ENCODE measurements at regions not wholly inside any gene's neighbourhood (a gene's known extent, or its start where the extent isn't known, plus 50 kb on each side); places are given as distances from the start of the nearest gene placed in this dataset.

GRCh38 chr9:108184009-108184408 is 671.8 kb downstream of the ACTL7B start:
- Histone ChIP-seq H3K4me3 (no peak overlapping the region), H3K4me1 (no peaks in the 10 kb centered on the region), H3K27ac (no peak overlapping the region), H3K27me3 (no peaks in the 10 kb centered on the region), H3K9me3 (peaks cover 0 to 3% (median 0%) of the 10 kb centered on the region in 4 donors), H3K36me3 (no peaks in the 10 kb centered on the region)
- TF ChIP-seq POLR2A (IDR thresholded peaks at IDR 0.05) (no peak), CTCF (IDR thresholded peaks at IDR 0.05) (no peak)
- DNase-seq = no peak

- Histone ChIP-seq H3K4me3 (no peak overlapping the region), H3K27me3 (no peaks in the 10 kb centered on the region), H3K4me1 (no peaks in the 10 kb centered on the region), H3K9me3 (peaks cover 0 to 3% (median 0%) of the 10 kb centered on the region in 4 donors), H3K36me3 (no peaks in the 10 kb centered on the region), H3K27ac (no peak overlapping the region)
- DNase-seq = no peak
- no peak for TF ChIP-seq CTCF (IDR thresholded peaks at IDR 0.05)
These were observed 672.8 kb downstream of the ACTL7B start for GRCh38 chr9:108182950-108183381.

- no peak for DNase-seq
- TF ChIP-seq CTCF (IDR thresholded peaks at IDR 0.05) = no peak
- TF ChIP-seq POLR2A (IDR thresholded peaks at IDR 0.05) = no peak
- H3K36me3 ChIP-seq = no peaks in the 10 kb centered on the region
These were observed 673.5 kb downstream of the ACTL7B start for GRCh38 chr9:108182270-108182669.

GRCh38 chr9:108181441-108181840 is 674.3 kb downstream of the ACTL7B start:
- Histone ChIP-seq H3K27me3 (no peaks in the 10 kb centered on the region), H3K36me3 (no peaks in the 10 kb centered on the region), H3K4me1 (no peaks in the 10 kb centered on the region), H3K9me3 (peaks cover 0 to 3% (median 0%) of the 10 kb centered on the region in 4 donors), H3K4me3 (no peak overlapping the region), H3K27ac (no peak overlapping the region)
- no peak for TF ChIP-seq CTCF (IDR thresholded peaks at IDR 0.05)
- TF ChIP-seq POLR2A (IDR thresholded peaks at IDR 0.05) = no peak
- no peak for DNase-seq

More at GRCh38 chr9:108182270-108182669, 673.5 kb downstream of the ACTL7B start:
- Histone ChIP-seq H3K4me1 (no peaks in the 10 kb centered on the region), H3K9me3 (peaks cover 0 to 3% (median 0%) of the 10 kb centered on the region in 4 donors), H3K27me3 (no peaks in the 10 kb centered on the region), H3K27ac (no peak overlapping the region), H3K4me3 (no peak overlapping the region)

GRCh38 chr9:108180541-108180940 is 675.2 kb downstream of the ACTL7B start:
- Histone ChIP-seq H3K4me3 (no peak overlapping the region), H3K36me3 (no peaks in the 10 kb centered on the region), H3K4me1 (no peaks in the 10 kb centered on the region), H3K27ac (no peak overlapping the region), H3K27me3 (no peaks in the 10 kb centered on the region), H3K9me3 (peaks cover 0 to 3% (median 0%) of the 10 kb centered on the region in 4 donors)
- TF ChIP-seq CTCF (IDR thresholded peaks at IDR 0.05) (no peak), POLR2A (IDR thresholded peaks at IDR 0.05) (no peak)
- DNase-seq = no peak

GRCh38 chr9:108178318-108178717 is 677.5 kb downstream of the ACTL7B start:
- no peak for DNase-seq
- H3K27ac ChIP-seq = no peak overlapping the region
- TF ChIP-seq POLR2A (IDR thresholded peaks at IDR 0.05) (no peak), CTCF (IDR thresholded peaks at IDR 0.05) (no peak)
- no peak overlapping the region for H3K4me3 ChIP-seq
- H3K36me3 ChIP-seq = no peaks in the 10 kb centered on the region
- H3K9me3 ChIP-seq = no peaks in the 10 kb centered on the region
- H3K27me3 ChIP-seq = no peaks in the 10 kb centered on the region
- no peaks in the 10 kb centered on the region for H3K4me1 ChIP-seq
